Stromal cell of bone marrow (primary cell): ENCODE measurements at regions not wholly inside any gene's neighbourhood (a gene's known extent, or its start where the extent isn't known, plus 50 kb on each side); places are given as distances from the start of the nearest gene placed in this dataset.

ENCODE experiments used
- DNase-seq: peaks from one replicate; pipeline ENCODE4 v3.0.0-alpha.2; 2012; ENCODE audit warnings: low read depth

DNA sequence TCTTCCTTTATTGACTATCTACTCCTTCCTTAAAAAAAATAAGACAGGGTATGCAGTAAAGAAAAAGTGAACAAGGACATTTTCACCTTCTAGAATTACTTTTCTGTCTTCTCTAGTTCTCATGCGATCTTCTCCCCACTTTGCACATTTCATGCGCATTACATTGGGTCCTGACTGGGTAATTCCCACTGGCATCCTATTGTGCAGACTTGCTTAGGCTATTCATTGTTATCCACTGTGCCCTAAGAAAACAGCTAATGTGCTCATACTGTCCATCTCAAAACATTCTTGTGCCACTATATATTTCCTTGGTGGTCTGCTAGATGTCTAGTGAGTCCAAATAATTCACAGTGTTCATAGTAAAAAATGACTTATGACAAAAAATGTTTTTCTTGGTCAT, 447.4 kb upstream of the ROBO1 start:
- no peak for DNase-seq

DNA sequence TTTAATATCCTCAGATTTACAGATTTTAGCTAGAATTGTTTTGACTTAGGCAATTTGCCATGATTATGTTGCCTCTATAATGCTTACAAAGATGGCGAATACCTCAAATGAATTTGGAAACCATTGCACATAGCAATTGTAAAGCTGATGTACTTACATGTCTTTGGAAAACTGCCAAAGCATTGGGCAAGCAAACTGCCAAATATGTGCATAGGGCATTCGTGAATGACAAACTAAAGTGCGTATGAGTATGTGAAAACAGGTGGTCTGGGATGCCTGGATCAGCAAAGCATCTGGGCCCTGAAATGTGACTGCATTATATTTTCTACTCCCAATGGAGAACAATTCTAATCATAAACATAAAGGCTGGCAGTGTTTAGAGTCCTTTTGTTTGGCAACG, 445.3 kb upstream of the ROBO1 start:
- no peak for DNase-seq

DNA sequence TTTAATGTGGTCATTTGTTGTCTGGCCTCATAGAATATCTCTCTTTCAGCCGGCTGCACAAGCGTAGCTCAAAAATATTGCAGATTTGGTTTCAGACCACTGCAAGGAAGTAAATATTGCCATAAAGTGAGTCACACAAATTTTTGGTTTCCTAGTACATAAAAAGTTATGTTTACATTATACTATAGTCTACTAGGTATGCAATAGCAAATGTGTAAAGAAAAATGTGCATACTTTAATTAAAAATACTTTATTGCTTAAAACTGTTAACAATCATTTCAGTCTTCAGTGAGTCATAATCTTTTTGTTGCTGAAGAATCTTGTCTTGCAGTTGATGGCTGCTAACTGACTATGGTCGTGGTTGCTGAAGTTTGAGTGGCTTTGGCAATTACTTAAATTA, 425.1 kb upstream of the ROBO1 start:
- DNase-seq: no peak

DNA sequence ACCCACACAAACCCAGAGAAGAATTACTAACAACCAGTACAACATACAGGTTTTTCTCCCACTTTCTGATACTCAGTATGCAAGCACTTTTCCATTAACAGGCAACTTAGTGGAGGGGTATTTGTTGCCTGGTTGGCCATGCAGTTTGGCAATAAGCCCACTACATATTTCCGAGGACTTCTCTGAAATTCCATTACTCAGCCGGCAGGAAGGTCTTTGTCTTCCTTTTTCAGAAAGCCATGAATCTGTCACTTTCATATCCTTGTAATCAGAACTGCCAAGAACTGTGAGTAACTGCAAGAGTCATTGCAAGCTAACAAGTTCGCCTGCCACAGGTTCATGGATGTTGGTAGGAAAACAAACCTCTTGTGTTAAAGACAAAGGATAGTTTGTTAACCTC, 422.3 kb upstream of the ROBO1 start:
- DNase-seq: peak; percentile 57

DNA sequence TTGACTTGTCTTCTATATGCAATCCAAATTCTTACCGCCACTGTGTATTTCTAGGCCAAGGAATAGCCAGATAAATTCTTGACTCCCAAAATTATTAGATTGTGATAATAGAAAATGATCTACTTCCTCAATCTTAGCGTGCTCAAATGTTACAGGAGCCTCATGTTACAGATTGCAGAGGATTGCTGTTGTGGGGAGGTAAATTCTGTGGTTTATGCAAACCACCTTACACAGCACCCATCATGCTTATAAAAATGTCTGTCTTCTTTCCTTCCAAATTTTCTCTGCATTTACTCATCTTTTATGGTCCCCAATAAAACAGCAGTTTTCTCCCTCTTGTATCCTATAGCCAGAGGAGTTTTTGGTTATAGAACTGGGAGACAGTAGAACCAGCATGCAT, 420.2 kb upstream of the ROBO1 start:
- no peak for DNase-seq

DNA sequence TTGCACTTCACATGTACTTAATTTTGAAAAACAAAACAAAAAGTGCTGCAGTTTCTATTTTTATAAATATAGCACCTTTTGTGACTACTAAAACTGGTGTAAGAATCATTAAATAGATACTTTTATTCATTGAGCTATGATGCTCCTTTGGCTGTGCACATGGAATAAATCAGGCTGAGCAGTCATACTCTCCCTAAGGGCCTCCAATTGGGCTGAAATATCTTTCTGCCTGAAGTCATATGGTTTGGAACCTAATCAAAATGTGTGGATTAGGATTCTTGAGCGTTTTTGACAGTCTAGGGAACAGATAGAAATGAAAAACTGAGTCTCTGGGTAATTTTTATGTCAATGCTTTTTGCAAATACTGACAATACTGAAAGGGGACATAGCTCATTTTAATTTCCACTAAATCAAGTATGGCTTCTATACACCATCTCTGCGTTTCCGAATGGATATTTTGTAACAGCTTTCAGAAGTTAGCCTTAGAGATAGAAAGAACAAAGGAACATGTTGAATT, 392.2 kb upstream of the ROBO1 start:
- no peak for DNase-seq

DNA sequence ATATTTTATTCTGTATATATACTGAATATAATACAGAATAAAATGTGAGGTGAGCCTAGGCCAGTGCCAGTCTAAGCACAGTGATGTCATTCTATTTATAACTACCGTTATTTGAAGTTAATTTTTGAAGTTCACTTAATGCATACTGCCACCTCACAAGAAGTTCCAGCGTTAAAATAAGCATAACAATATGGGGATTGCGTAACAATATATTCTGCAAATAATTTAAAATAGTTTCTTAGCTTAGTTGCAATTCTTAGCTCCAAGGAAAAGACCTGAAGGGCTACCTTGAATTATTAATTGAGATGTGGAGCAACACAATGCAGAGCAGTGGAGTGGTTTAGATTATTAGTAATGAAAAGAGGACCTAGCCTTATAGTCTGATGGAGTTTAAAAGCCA, 390.5 kb upstream of the ROBO1 start:
- no peak for DNase-seq

DNA sequence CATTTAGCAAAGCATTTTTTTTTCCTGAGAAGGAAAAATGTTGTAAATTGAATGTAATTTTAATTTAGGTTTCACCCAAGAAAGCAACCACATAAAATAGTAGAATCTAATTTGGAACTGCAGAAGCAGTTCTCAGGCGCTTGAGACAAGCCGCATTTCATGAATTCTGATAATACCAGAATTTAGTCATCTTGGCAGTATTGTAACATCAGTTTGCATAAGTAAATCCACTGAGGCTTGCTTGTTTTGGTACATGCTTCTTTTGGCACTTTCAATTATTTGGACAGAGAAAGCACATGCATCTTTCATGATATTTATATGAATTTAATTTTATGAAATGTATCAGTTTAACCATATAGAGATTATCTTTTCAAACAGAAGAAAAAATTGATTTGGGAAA, 389.7 kb upstream of the ROBO1 start:
- DNase-seq: no peak

DNA sequence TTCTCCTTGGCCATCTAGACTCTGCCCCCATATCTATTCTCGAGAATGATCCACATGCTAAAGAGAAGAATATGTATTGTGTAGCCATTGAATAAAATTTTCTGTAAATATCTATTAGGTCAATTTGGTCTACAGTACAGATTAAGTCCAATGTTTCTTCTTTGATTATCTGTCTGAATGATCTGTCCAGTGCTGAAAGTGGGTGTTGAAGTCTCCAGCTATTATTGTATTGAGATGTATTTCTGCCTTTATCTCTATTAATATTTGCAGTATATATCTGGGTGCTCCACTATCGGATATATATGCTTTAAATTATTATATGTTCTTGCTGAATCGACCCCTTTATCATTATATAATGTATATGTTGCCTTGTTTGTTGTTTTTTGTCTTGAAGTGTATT, 384.9 kb upstream of the ROBO1 start:
- no peak for DNase-seq

DNA sequence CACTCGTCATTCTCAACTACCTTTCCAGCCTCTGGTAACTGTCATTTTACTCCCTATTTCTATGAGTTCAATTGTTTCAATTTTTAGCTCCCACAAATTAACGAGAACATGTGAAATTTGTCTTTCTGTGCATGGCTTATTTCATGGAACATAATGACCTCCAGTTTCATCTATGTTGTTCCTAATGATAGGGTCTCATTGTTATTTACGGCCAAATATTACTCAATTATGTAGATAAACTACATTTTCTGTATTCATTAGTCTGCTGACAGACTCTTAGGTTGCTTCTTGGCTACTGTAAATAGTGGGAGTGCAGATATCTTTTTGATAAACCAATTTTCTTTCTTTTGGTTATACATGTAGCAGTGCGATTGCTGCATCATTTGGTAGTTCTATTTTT, 374.9 kb upstream of the ROBO1 start:
- DNase-seq: no peak

DNA sequence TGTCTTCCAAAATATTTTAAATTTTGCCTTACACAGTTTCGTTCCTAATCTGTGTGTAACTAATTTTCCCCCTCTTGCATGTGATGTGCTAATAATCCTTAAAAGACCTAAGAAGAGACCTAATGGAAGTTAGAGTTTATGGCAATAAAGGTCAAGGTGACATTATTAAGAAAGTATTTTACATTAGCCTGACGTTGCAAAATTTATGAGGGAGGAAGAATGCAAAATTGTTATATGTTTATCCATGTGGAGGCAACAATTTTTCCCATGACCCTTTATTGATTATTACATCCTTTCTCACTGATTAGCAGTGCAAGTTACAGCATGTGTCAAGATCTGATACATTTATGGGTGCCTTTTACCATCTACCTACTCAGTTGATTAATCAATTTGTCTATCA, 373.8 kb upstream of the ROBO1 start:
- DNase-seq: no peak

DNA sequence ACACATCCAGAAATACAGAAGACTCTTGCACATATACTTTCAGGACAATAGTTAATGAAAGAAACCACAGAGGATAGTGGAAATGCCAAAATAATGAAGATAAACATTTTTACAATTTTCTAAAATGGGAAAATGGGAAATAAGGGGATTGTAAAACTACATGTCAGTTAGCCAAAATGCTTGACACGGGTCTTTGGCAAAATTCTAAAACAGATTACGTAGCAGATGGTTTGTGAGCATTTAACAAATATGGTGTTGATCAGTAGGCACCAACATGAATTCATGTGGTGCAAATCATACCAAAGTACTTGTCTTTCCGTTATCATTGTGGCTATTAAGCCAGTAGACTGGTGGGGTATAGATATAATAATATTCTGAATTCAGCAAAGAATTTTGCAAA, 348.5 kb upstream of the ROBO1 start:
- DNase-seq: no peak

DNA sequence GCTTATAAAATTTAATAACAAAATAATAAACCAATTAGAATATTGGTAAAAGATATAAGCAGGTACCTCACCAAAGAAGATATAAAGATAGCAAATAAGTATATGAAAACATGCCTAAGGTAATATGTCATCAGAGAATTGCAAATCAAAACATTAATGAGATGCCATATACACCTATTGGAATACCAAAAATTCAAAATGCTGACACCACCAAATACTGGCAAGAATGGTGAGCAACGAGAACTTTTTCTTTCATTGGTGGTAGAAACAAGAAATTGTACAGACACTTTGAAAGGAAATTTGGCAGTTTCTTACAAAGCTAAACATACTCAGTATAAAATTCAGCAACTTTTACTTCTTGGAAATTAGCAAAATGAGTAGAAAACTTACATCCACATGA, 346.9 kb upstream of the ROBO1 start:
- DNase-seq: no peak

DNA sequence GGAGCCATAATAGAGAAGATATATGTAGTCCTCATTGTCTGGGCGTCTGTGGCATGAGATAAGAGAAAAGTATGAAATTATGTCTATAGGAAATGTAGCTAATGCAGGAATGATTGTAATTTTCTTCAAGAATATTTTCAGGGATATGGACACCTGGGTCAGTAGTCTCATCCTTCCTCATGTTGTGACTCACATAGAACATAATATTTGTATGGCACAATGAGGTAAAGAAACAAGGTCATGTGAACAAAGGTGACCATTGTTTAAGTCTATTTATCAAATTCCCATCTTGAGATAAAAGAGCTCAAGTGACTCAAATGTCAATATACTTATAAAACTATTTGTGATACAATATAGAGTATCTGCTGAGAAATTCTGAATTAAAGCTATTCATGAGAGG, 345.5 kb upstream of the ROBO1 start:
- no peak for DNase-seq

DNA sequence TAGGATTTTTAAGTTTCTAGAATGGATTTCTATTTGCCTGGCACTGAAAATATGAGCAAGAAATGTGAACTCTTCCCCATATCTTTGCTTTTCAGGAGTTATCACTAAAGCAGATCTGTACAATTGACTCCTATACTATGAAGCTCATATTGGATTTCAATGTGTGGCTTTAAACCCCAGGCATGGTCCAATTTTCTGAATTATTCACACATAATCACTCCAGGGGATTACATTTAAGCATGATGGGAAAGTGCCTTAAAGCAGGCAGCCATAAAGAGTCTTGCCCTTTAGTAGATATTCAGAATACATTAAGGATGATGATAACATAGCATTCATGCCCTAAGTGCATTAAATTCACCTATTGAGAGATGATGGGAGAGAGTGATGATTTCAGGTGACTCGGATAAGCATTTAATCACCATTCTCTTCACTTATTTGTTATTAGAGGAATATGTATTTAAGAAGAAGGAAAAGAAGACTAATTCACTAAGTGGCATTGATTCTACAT, 331.8 kb upstream of the ROBO1 start:
- DNase-seq: no peak

DNA sequence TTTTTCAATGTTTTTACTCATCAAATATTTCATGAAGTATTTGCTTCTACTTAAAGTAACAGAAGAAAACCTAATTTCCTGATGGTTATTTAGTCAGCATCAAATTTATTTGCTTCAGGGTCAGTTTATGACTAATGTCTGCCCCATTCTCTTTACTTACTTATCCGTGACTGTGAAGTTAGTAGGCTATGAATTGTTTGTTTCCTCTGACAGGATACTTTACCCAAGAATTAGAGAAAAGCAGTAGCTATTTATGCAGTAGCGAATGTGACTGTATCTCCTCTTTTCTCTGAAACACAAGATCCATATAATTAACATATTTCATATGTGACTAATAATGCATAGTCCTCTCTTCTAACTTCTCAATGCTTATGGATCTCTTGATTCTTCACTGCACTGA, 329.9 kb upstream of the ROBO1 start:
- DNase-seq: no peak

DNA sequence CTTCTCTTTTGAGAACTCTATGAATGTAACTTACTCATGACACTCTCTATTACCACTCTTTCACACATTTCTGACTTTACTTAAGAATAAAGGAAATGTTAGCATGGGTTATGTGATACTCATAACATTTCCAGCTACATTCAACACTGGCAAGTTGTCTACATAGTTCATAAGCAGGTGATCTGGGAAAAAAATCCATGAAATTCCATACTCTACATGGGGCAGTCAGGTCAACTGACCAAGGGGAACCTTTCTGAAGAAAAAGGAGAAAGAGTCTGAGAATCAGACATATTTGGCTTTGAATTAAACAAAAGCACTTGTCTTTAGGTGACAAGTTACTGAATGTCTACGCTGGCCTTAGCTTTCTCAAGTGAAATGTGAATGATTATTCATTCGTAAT, 329.1 kb upstream of the ROBO1 start:
- no peak for DNase-seq

DNA sequence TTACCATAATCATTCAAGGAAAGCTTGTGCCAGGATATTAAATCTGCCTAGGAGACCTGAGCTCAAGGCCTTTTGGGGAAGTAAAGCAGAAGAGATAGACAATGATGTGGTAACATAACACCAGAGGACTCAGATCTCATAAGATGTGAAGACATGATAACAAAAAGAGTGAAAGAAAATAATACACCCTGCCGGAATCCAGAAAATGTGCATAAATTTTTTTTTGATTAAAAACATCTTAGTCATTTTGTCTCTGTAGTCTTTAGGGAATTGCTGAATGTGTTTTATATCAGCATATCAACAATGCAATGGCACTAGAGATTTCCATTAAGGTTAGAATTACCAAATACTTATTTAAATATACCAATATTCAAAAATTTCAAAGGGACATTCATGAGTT, 326.8 kb upstream of the ROBO1 start:
- no peak for DNase-seq

DNA sequence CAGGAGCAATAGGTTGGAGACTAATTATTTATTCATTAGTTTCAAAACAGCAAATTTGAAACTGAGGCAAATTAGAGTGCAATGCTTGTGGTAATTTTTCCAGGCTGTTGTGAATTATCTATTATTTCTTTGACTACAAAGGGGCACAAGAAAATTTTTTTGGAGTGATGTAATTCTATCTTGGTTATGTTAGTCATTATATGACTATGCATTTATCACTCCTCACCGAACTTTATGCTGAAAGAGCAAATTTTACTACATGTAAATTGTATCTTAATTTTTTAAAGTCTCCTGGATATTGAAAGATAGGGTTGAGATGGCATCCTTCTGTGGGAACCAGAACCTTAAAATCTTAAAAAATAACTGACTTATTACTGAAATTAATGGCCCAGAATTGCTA, 320.0 kb upstream of the ROBO1 start:
- peak; percentile 2 for DNase-seq

DNA sequence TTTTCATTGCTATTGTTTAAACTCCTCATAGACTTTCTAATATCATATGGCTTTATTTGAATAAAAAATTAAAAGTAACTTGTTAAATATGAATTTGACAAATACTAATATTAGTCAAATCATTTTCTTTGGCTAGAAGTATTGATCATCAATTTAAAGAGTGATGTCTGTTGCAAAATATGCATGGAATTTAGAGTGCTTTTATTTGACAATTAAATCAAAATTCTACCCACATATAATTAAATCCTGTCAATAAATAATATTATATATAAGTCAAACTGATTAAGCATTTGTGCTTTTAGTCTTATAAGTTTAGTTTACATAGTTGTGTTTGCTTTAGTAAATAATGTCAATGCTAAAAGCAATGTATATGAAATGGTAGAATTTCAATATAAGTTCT, 318.6 kb upstream of the ROBO1 start:
- no peak for DNase-seq

DNA sequence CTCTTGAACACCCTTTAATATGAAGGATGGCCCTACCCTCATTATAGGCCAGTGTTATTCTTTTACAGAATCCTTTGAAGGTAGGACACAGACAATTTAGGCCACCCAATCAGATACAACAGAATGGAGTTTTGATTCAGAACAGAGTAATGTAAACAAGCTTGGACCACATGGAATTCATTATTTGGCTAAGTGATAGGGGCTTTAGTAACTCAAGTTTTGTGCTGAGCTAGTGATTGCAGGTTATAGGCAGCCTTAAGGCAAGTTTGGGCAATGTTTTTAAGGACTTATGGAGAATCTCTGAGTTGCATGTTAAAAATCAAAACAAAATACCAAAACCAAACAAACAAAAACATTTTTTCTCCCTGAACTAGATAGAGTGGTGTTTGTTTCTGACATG, 312.1 kb upstream of the ROBO1 start:
- DNase-seq: no peak

DNA sequence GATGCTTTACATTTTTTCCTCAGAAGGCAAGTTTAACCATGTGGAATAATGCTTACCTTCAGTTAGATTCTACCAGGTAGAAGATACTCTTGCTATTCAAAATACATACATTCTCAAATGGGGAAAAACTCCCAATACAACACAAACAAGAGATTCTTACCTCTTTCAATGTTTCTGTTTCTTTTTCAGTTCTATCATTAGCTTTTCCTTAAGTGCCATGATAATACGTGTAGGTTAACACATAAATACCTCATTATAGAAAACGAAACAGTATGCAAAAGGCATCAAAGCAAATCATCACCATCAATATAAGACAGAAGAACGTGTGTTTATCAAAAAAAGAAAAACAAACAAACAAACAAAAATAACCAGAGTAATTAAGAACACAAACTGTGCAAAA, 300.7 kb upstream of the ROBO1 start:
- DNase-seq: no peak

DNA sequence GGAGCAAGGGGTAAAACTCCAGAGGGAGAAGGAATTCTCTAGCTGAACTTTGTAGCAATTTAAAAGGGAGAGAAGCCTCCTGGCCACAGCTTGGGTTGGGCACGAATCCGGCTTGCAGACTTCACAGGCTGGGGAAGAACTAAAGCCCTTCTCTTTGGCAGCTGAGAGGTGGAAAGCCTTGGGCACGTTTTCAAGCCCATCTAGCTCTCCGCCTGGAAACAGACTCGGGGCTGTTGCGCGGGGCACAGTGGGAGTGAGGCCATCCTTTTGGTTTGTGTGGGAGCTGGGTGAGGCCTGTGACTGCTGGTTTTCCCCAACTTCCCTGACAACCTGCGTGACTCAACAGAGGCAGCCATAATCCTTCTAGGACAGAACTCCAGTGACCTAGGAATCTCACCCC, 295.7 kb upstream of the ROBO1 start:
- DNase-seq: no peak

DNA sequence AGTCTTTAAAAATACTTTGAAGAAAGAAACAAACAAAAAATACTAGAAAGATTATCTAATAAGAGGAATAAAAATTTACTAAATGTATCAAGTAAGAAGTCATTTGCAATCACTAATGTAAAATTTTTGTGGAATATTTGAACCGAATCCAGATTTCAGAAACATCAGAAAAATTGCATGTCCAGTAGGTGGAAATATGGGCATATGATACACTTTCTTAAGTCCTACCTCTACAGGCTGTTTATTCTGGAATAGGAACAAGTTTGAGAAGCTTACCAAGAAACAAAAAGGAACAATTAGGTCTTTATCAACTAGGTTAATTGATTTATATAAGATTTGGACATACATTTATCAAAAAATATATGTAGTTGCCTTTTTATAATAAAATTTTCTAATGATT, 292.9 kb upstream of the ROBO1 start:
- no peak for DNase-seq

DNA sequence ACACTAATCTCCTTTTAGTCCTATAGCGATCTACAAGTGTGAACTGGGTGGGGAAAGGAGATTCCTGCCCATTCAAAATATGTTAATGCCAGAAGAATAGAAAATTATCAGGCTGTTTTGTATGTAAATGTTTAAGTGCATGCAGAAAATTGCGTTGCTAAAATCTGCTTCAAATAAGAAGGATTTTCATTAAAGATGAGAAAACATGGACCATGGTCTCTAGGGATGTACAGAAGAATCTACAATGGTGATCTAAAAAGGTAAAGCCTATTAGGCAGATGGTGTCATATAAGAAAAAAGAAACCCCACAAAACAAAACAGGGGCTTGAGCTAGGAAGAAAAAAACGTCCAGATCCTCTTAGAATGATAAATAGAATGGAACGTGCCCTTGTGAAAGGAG, 287.5 kb upstream of the ROBO1 start:
- no peak for DNase-seq
